BLaER1 treated with 17β-estradiol and CSF1 and Interleukin-3, amounts not matched to agents 10 nM and 100 nM (cell line): ENCODE measurements at regions not wholly inside any gene's neighbourhood (a gene's known extent, or its start where the extent isn't known, plus 50 kb on each side); places are given as distances from the start of the nearest gene placed in this dataset.

Experiments
- H3K27ac ChIP-seq, 11 experiments: shearing (Covaris generic); formaldehyde crosslinking; 2 replicates each; pipeline ENCODE4 v1.8.1; 2022
- H3K27me3 ChIP-seq, 11 experiments: shearing (Covaris generic); formaldehyde crosslinking; 2 replicates each; pipeline ENCODE4 v1.8.1; 2022
- H3K36me3 ChIP-seq, 11 experiments: shearing (Covaris generic); formaldehyde crosslinking; 2 replicates each; pipeline ENCODE4 v1.8.1; 2022
- H3K4me1 ChIP-seq, 10 experiments: shearing (Covaris generic); formaldehyde crosslinking; 2 replicates each; pipeline ENCODE4 v1.8.1; 2022
- H3K4me2 ChIP-seq, 11 experiments: shearing (Covaris generic); formaldehyde crosslinking; 2 replicates each; pipeline ENCODE4 v1.8.1; 2022
- H3K4me3 ChIP-seq, 10 experiments: shearing (Covaris generic); formaldehyde crosslinking; 2 replicates each; pipeline ENCODE4 v1.8.1; 2022
- H3K9ac ChIP-seq, 11 experiments: shearing (Covaris generic); formaldehyde crosslinking; 2 replicates each; pipeline ENCODE4 v1.8.1; 2022
- H3K9me3 ChIP-seq, 11 experiments: shearing (Covaris generic); formaldehyde crosslinking; replicated peaks in 1 of 11; 2 replicates each; pipeline ENCODE4 v1.8.1; 2022
- H4K20me1 ChIP-seq, 11 experiments: shearing (Covaris generic); formaldehyde crosslinking; 2 replicates each; pipeline ENCODE4 v1.8.1; 2022
- Cebpa-rat ChIP-seq, 11 experiments: shearing (Covaris generic); IDR thresholded peaks; 2 replicates each; pipeline ENCODE4 v1.8.1; 2022

- peak overlapping the region in 4 of 11 experiments; percentile 30 to 67 (median 47); a peak in 5 of 22 replicates for H3K27ac ChIP-seq
- no peak for TF ChIP-seq Cebpa-rat (IDR thresholded peaks at IDR 0.05)
- H3K4me3 ChIP-seq, result no peak overlapping the region
- no peak overlapping the region for H3K9ac ChIP-seq
- H3K36me3 ChIP-seq, result peaks cover 0 to 100% (median 74%) of the 10 kb centered on the region in 11 experiments; a peak in 14 of 22 replicates
- no peaks in the 10 kb centered on the region for H3K9me3 ChIP-seq
- H3K4me2 ChIP-seq, result peak overlapping the region in 5 of 11 experiments; percentile 23 to 53 (median 50); a peak in 3 of 22 replicates
- H3K27me3 ChIP-seq, result no peaks in the 10 kb centered on the region
- peaks cover 0 to 100% (median 6%) of the 10 kb centered on the region in 11 experiments; a peak in 11 of 22 replicates for H4K20me1 ChIP-seq
- H3K4me1 ChIP-seq, result peaks cover 50 to 90% (median 71%) of the 10 kb centered on the region in 10 experiments
These were observed 82.2 kb downstream of the DAD1 start for GRCh38 chr14:22506778-22507351.

GRCh38 chr14:22506378-22506710 lies 82.7 kb downstream of the DAD1 start:
- no peak for TF ChIP-seq Cebpa-rat (IDR thresholded peaks at IDR 0.05)
- Histone ChIP-seq H3K27me3 (no peaks in the 10 kb centered on the region), H3K36me3 (peaks cover 0 to 100% (median 79%) of the 10 kb centered on the region in 11 experiments; a peak in 14 of 22 replicates), H3K9me3 (no peaks in the 10 kb centered on the region), H3K4me2 (peak overlapping the region; percentile 17 to 65 (median 46); a peak in 20 of 22 replicates), H3K4me1 (peaks cover 49 to 90% (median 71%) of the 10 kb centered on the region in 10 experiments), H3K9ac (peak overlapping the region in 7 of 11 experiments; percentile 8 to 46 (median 36); a peak in 6 of 22 replicates), H3K27ac (peak overlapping the region in 8 of 11 experiments; percentile 30 to 67 (median 58); a peak in 17 of 22 replicates), H3K4me3 (no peak overlapping the region), H4K20me1 (peaks cover 0 to 100% (median 6%) of the 10 kb centered on the region in 11 experiments; a peak in 11 of 22 replicates)

- H3K36me3 ChIP-seq, result peaks cover 0 to 100% (median 80%) of the 10 kb centered on the region in 11 experiments; a peak in 14 of 22 replicates
- H3K9ac ChIP-seq, result peak overlapping the region in 7 of 11 experiments; percentile 8 to 46 (median 36); a peak in 7 of 22 replicates
- H3K27me3 ChIP-seq, result no peaks in the 10 kb centered on the region
- no peak for TF ChIP-seq Cebpa-rat (IDR thresholded peaks at IDR 0.05)
- H3K4me1 ChIP-seq, result peaks cover 47 to 91% (median 74%) of the 10 kb centered on the region in 10 experiments
- H3K27ac ChIP-seq, result peak overlapping the region in 8 of 11 experiments; percentile 30 to 67 (median 58); a peak in 17 of 22 replicates
- H3K4me2 ChIP-seq, result peak overlapping the region; percentile 17 to 65 (median 46)
- H3K4me3 ChIP-seq, result no peak overlapping the region
- H4K20me1 ChIP-seq, result peaks cover 0 to 100% (median 6%) of the 10 kb centered on the region in 11 experiments; a peak in 11 of 22 replicates
- no peaks in the 10 kb centered on the region for H3K9me3 ChIP-seq
These were observed 83.2 kb downstream of the DAD1 start for GRCh38 chr14:22505697-22506377.

GRCh38 chr14:22505309-22505696 lies 83.7 kb downstream of the DAD1 start:
- H3K9ac ChIP-seq, result peak overlapping the region in 7 of 11 experiments; percentile 8 to 46 (median 32); a peak in 5 of 22 replicates
- peak overlapping the region in 7 of 11 experiments; percentile 32 to 67 (median 60); a peak in 14 of 22 replicates for H3K27ac ChIP-seq
- peak overlapping the region; percentile 17 to 65 (median 46) for H3K4me2 ChIP-seq
- no peak overlapping the region for H3K4me3 ChIP-seq
- peaks cover 0 to 100% (median 85%) of the 10 kb centered on the region in 11 experiments; a peak in 14 of 22 replicates for H3K36me3 ChIP-seq
- peaks cover 41 to 91% (median 75%) of the 10 kb centered on the region in 10 experiments for H3K4me1 ChIP-seq
- H3K27me3 ChIP-seq, result no peaks in the 10 kb centered on the region
- TF ChIP-seq Cebpa-rat (IDR thresholded peaks at IDR 0.05), result no peak
- H3K9me3 ChIP-seq, result no peaks in the 10 kb centered on the region
- H4K20me1 ChIP-seq, result peaks cover 0 to 100% (median 6%) of the 10 kb centered on the region in 11 experiments; a peak in 11 of 22 replicates

- no peak for TF ChIP-seq Cebpa-rat (IDR thresholded peaks at IDR 0.05)
- peaks cover 0 to 100% (median 6%) of the 10 kb centered on the region in 11 experiments; a peak in 11 of 22 replicates for H4K20me1 ChIP-seq
- H3K4me1 ChIP-seq, result peaks cover 21 to 91% (median 73%) of the 10 kb centered on the region in 10 experiments; a peak in 19 of 20 replicates
- peak overlapping the region in 2 of 11 experiments; percentile 27 to 47; a peak in 3 of 22 replicates for H3K27ac ChIP-seq
- no peak overlapping the region for H3K4me3 ChIP-seq
- no peaks in the 10 kb centered on the region for H3K9me3 ChIP-seq
- H3K9ac ChIP-seq, result no peak overlapping the region
- no peaks in the 10 kb centered on the region for H3K27me3 ChIP-seq
- H3K4me2 ChIP-seq, result peak overlapping the region in 7 of 11 experiments; percentile 4 to 49 (median 9); a peak in 8 of 22 replicates
- peaks cover 0 to 100% (median 84%) of the 10 kb centered on the region in 11 experiments; a peak in 14 of 22 replicates for H3K36me3 ChIP-seq
These were observed 86.5 kb downstream of the DAD1 start for GRCh38 chr14:22502551-22502950.

GRCh38 chr14:22502007-22502406 lies 87.0 kb downstream of the DAD1 start:
- Histone ChIP-seq H3K4me2 (peak overlapping the region in 6 of 11 experiments; percentile 4 to 49 (median 10); a peak in 5 of 22 replicates), H3K4me1 (peaks cover 24 to 95% (median 77%) of the 10 kb centered on the region in 10 experiments; a peak in 19 of 20 replicates), H3K4me3 (no peak overlapping the region), H4K20me1 (peaks cover 0 to 100% (median 6%) of the 10 kb centered on the region in 11 experiments; a peak in 11 of 22 replicates), H3K9me3 (no peaks in the 10 kb centered on the region), H3K36me3 (peaks cover 0 to 100% (median 79%) of the 10 kb centered on the region in 11 experiments; a peak in 14 of 22 replicates), H3K27me3 (no peaks in the 10 kb centered on the region), H3K9ac (0 out of 22 replicates have a peak overlapping the region, but pooled peaks of 1 of the 11 experiments have one; percentile 19), H3K27ac (peak overlapping the region in 4 of 11 experiments; percentile 4 to 47 (median 28); a peak in 4 of 22 replicates)
- TF ChIP-seq Cebpa-rat (IDR thresholded peaks at IDR 0.05), result no peak

- peaks cover 0 to 100% (median 12%) of the 10 kb centered on the region in 11 experiments; a peak in 11 of 22 replicates for H4K20me1 ChIP-seq
- H3K4me3 ChIP-seq, result no peak overlapping the region
These were observed 87.9 kb downstream of the DAD1 start for GRCh38 chr14:22500954-22501726.

More at GRCh38 chr14:22500954-22501726, 87.9 kb downstream of the DAD1 start:
- H3K4me2 ChIP-seq, result peak overlapping the region in 7 of 11 experiments; percentile 6 to 36 (median 19); a peak in 13 of 22 replicates
- peak overlapping the region in 3 of 11 experiments; percentile 2 to 27 (median 3); a peak in 4 of 22 replicates for H3K9ac ChIP-seq
- H3K4me1 ChIP-seq, result peaks cover 21 to 97% (median 78%) of the 10 kb centered on the region in 10 experiments; a peak in 19 of 20 replicates
- H3K9me3 ChIP-seq, result no peaks in the 10 kb centered on the region
- H3K36me3 ChIP-seq, result peaks cover 0 to 100% (median 70%) of the 10 kb centered on the region in 11 experiments; a peak in 14 of 22 replicates
- no peak for TF ChIP-seq Cebpa-rat (IDR thresholded peaks at IDR 0.05)
- H3K27ac ChIP-seq, result peak overlapping the region in 5 of 11 experiments; percentile 2 to 47 (median 24); a peak in 3 of 22 replicates
- H3K27me3 ChIP-seq, result no peaks in the 10 kb centered on the region
